GM12875 (cell line): ENCODE measurements at regions not wholly inside any gene's neighbourhood (a gene's known extent, or its start where the extent isn't known, plus 50 kb on each side); places are given as distances from the start of the nearest gene placed in this dataset.
"Not testable (repeated sequence)": the region's sequence is repeated elsewhere in the genome, so short reads cannot be mapped to it uniquely, and the experiment has no call there.

Source experiments
- H3K4me3 ChIP-seq: one replicate; pipeline ENCODE4 v1.5.1; 2011; ENCODE audit warnings: low read depth, low read length, control low read depth
- TF ChIP-seq, protein P1 (sequence below): IDR thresholded peaks from 2 replicates; pipeline ENCODE4 v1.5.1; 2011; ENCODE audit warnings: low read depth, mild to moderate bottlenecking, control low read depth, inconsistent platforms, low read length, moderate library complexity, borderline replicate concordance; ENCODE audit not compliant: insufficient read depth

DNA sequence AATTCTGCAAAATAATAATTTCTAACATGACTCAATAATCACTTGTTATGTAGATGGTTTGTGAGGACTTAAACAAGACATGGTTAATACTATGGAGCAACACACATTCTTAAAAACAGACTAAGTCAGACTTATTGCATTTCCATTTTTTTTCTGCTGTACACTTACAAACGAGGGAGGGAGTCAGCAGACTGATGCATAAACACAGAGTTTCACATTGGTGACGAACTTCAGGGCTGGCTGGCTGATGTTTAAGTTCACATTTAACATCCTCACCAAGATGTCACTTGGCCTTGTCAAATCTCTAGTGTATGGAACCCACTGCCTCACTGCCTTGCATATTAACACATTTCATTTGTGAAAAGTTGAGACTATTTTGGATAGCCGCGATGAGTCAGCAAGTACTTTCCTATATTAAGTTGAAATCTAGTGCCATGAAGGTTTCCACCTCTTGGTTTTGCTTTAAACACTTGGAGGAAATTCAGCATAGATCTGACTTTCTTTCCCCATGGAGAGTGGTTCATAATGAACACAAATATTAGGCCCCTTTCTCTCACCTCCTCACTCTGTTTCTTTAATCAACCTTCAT, 337.5 kb upstream of the RUNX1 start:
- TF ChIP-seq, protein P1, sequence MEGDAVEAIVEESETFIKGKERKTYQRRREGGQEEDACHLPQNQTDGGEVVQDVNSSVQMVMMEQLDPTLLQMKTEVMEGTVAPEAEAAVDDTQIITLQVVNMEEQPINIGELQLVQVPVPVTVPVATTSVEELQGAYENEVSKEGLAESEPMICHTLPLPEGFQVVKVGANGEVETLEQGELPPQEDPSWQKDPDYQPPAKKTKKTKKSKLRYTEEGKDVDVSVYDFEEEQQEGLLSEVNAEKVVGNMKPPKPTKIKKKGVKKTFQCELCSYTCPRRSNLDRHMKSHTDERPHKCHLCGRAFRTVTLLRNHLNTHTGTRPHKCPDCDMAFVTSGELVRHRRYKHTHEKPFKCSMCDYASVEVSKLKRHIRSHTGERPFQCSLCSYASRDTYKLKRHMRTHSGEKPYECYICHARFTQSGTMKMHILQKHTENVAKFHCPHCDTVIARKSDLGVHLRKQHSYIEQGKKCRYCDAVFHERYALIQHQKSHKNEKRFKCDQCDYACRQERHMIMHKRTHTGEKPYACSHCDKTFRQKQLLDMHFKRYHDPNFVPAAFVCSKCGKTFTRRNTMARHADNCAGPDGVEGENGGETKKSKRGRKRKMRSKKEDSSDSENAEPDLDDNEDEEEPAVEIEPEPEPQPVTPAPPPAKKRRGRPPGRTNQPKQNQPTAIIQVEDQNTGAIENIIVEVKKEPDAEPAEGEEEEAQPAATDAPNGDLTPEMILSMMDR, result no peak
- no peak overlapping the region for H3K4me3 ChIP-seq

DNA sequence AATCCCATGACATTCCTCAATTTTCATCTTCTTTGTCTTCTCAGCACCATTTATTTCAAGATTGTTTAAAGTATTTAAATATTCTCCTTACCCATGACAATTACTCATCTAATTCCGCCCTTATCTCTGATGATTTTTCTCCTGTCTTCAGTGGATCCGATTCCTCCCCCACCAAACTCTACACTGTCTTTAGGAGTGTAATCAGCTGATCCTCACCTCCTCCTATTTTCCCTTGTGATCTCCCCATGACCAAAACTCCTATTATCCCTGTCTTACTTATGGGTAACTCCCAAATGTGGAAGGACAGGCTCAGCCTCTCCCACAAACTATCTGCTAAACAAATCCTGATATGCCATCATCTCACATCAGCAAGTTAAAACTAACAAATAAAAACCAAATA, 335.3 kb upstream of the RUNX1 start:
- TF ChIP-seq, protein P1, result no peak
- no peak overlapping the region for H3K4me3 ChIP-seq

DNA sequence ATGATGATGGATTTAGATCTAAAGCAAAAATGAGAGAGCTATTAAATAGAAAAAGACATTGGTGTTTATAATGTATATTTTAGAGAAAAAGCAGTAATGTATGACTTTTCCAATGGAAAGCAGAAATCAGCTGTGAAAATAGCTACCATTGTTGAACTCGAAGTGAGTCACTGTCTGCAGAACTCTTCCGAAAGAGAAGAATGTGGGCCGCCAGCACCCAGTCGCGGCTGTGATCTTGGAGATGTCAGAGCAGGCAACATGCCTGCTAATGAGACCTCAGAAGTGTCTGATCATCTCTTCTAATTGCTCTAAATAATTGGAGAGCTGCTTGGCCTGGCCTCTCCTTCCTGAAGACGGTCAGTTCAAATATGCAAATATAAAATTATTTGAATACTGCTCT, 333.6 kb upstream of the RUNX1 start:
- no peak overlapping the region for H3K4me3 ChIP-seq
- TF ChIP-seq, protein P1, result no peak

DNA sequence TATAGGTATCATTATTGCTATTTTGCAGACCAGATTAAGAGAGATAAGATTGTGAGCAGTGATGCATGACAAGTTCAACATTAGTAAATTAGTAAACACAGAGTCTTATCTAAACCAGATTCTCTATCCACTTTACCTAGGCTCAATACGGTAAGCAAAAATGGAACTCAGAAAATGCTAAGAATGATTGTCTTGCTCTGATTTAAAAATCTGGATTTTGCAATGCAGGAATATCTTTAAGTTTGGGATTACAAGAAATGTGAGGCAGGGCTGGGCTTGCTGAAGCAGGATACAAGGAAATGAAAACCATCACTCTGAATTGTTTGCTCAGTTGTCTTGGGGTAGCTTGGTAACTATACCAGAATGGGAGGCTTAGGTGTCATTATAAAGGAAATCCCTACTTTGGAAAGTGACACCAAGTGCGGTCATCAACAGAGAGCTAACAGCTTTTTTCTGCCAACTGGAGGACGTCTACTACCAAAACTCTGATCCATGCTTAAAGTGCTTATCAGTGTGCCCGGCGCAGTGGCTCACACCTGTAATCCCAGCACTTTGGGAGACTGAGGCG, 332.7 kb upstream of the RUNX1 start:
- TF ChIP-seq, protein P1, result no peak
- H3K4me3 ChIP-seq, result no peak overlapping the region

DNA sequence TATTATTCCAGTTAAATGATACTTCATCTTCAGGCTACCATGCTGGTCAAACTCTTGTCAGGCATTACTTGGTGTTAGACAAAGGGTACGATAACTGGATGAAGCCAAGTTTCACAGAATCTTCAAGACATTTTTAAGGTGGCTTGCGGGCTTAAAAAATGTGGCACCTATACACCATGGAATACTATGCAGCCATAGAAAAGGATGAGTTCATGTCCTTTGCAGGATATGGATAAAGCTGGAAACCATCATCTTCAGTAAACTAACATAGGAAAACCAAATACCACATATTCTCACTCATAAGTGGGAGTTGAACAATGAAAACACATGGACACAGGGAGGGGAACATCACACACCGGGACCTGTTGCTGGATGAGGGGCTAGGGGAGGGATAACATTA, 331.2 kb upstream of the RUNX1 start:
- not testable (repeated sequence) for H3K4me3 ChIP-seq

DNA sequence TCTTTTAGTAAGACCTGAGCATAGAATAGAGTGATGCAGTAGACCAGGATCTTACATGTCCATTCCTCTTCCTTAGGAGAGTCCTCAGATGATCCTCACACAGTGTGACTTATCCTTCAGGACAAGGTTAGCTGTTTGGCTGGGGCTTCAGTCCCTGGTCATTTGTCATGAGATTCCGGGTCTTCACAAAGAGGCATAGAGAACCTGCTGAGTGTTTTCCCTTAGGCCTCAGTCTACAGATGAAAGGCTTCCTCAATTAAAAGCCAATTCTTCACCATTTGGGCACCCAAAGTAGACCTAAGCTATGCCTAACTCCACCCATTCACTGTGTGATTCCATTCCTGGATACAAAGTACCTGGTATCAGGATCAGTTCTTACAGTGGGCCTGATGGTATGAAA, 329.8 kb upstream of the RUNX1 start:
- no peak overlapping the region for H3K4me3 ChIP-seq
- TF ChIP-seq, protein P1, result no peak

DNA sequence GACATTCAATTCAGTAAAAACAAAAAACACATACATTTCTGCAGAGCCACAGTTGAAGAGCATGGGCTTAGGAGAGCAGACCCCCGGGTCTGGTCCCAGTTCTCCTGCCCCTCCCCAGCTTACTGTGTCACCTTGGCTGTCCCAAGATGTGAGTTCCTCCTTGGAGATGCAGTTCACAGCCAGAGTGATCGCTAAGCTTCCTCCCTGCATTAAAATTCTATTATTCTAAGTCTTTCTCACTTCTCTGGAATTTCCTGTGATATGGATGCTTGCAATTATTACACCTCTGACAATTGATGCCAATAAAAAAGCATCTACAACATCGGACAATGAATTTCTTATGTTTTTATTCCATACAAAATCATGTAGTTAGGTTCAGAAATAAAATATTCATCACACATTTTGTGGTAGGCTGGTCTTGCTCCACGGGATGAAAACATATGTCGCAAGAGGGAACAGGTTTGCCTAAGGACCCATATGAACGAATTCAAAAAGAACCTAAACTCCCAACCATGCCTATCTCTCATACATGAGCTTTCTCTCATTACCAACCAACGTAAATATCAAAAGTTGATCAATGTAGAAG, 328.5 kb upstream of the RUNX1 start:
- H3K4me3 ChIP-seq, result no peak overlapping the region
- TF ChIP-seq, protein P1, result no peak
